NCI-H2107 treated with DMSO at 0.1 percent for 48 hours (cell line): ENCODE measurements at regions not wholly inside any gene's neighbourhood (a gene's known extent, or its start where the extent isn't known, plus 50 kb on each side); places are given as distances from the start of the nearest gene placed in this dataset.
"Not testable (repeated sequence)": the region's sequence is repeated elsewhere in the genome, so short reads cannot be mapped to it uniquely, and the experiment has no call there.

Experiments used
- DNase-seq: peaks from one replicate; lab custom pipeline; 2025; ENCODE audit not compliant: unreplicated experiment; lab: John Stamatoyannopoulos, UW

DNA sequence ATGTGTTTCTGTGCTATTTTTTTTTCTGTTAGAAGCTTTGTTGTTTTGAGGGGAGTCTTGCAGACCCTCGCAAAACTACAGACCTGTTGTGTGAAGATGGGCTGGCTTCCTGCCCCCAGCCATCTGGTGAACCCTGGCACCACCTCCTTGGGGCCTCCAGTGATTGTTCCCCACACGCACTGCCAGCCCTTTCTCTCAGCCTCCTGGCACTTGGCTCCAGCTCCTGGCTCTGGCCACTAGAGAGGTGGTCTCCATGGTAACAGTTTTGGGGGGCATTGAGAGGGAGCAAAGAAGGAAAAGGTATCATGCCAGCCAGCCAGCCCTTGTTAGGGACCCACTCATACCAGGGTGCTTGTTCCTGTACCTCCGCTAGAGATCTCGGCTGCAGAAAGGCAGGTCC is 176.4 kb upstream of the RPH3A start:
- DNase-seq: no peak

DNA sequence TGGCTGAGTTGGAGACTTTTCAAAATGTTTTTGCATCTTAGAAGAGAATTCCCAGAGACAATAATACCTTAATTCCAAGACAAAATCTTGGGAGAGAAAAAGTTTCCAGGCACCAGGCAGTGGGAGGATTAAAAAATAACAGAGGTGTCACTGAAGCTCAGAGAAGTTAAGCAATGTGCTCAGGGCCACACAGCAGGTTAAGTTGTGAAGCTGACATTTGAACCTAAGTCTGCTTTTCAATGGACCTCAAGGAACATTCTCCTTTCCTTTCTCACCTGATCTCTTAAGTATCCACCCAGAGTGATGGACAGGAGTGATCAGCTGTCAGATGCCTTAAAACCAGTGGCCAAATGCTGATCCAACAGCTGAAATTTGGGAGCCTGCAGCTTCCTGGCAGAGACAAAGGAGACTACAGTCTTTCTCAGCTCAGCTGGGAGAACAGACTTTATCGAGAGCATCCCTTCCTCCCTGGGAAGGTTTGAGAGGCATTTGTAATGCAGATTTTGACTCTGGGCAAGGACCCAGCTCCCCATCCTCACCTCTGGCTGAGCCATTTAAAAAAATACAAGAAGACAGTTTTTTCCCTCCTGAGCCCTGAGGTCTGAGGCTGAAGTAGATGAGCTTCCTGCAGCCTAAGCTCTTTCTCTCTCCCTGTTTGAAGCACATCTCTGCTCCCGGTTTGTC is 174.9 kb upstream of the RPH3A start:
- DNase-seq: no peak

DNA sequence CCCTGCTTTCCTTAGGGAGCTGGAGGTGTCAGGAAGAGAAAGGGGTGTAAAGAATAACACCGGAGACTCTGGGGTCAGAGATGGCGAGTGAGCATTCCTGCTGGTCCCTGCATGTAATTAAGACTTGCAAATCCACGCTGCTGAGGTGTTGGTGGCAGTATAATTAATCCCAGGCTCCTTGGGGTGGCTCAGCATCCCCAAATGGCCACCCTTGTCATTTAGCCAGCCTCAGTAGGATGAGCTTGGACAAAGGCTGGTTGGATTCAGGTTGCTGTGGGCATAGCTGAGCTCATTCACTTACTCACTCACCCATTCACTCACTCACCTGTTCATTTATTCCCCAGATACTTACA is 174.4 kb upstream of the RPH3A start:
- no peak for DNase-seq

DNA sequence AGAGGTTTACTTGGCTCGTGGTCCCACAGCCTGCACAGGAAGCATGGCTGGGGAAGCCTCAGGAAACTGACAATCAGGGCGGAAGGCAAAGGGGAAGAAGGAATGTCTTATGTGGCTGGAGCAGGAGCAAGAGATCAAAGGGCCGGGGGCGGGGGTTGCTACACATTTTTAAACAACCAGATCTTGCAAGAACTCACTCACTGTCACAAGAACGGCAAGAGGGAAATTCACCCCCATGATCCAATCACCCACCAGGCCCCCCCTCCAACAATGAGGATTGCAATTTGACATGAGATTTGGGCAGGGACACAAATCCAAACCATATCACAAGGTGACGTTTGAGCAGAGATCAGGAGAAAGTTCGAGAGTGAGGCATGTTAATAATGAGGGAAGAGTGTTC is 163.7 kb upstream of the RPH3A start:
- DNase-seq: no peak

DNA sequence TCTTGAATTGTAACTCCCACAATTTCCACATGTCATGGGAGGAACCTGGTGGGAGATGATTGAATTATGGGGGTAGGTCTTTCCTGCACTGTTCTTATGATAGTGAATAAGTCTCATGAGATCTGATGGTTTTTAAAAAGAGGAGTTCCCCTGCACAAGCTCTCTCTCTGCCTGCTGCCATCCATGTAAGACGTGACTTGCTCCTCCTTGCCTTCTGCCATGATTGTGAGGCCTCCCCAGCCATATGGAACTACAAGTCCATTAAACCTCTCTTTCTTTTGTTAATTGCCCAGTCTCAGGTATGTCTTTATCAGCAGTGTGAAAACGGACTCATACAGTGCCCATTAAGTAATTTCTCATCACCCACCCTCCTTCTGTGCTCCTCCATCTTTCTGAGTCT is 159.6 kb upstream of the RPH3A start:
- DNase-seq: not testable (repeated sequence)

DNA sequence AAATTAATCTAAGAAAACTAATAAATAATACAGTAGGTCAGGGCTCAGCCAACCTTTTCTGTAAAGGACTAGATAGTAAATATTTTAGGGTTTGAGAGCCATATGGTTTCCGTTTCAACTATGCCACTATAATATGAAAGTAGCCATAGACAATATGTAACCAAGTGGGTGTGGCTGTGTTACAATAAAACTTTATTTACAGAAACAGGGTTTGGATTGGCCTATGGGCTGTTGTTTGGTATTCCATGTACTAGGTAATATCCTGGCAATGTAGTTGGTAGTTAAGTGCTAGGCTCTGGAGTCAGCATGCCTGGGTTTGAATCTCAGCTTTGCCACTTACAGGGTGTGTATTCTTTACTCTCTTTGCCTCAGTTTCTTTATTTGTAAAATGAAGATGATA is 156.5 kb upstream of the RPH3A start:
- DNase-seq: no peak

DNA sequence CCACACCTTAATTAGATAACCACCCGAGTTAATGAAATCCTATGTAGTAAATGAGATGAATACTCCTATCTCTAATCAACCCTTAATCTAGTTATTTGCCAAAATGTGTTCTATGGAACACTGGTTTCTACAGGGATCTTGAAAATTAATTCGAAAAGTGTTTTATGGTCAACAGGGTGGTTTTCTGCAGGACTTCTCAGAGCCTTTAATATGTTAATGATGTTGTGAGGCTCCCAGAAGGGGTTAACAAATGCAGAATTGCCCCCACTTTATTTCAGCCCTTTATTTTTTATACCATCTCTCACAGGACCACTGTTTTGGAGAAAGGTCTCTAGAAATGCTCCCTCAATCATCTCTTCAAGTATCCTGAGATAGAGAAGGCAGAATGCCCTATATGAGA is 153.1 kb upstream of the RPH3A start:
- DNase-seq: no peak

DNA sequence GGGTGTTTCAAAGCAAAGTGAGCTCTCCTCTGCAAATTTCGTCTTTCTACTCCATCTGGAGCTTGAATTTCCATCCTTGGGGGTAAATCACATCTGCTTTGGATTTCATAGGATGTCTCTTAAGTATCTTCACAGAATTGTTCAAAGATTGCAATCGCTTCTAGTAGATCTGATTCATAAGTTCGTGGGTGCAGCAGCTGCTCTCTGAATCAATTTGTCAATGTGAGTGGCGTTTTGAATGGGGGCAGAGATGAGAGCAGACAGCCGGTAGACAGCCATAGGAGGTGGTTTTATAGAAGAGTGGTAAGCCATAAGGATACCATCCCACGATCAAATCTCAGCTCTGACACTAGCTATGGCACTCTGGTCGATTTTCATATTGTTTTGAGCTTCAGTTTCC is 146.0 kb upstream of the RPH3A start:
- no peak for DNase-seq

DNA sequence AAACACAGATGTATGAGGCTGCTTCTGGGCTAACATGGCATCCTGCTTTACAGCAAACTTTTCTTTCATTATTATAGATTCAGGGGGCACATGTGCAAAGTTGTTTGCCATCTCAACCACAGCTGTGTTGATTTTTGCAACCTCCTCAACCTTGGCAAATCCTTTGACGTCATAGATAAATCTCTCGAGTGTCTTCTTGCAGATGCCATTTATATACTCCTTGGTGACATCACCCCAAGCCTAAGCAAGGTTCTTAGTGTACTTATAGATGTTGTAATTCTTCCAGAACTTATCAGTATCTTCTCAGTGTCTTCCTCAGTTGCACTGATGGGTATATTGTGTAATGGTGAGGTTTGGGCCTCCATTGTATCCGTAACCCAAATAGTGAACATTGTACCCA is 135.4 kb upstream of the RPH3A start:
- DNase-seq: no peak

DNA sequence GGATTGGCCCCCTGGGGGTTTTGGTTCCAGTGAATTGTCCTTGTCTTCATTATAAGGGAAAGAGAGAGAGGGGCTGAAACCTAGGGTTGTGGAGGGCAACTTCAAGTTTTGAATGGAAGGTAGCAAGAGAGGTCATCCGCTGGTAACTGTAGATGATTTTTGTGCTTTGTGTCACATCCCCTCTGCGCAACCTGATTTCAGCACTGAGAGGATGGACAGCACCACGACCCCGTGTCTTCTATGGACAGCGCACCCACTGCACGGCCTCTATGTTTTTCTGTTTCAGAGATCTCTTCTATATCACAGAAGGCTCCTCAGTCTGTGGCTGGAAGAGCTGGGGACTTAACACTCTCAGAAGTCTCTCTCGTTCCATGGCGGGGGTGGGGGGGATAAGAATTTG is 127.0 kb upstream of the RPH3A start:
- no peak for DNase-seq

DNA sequence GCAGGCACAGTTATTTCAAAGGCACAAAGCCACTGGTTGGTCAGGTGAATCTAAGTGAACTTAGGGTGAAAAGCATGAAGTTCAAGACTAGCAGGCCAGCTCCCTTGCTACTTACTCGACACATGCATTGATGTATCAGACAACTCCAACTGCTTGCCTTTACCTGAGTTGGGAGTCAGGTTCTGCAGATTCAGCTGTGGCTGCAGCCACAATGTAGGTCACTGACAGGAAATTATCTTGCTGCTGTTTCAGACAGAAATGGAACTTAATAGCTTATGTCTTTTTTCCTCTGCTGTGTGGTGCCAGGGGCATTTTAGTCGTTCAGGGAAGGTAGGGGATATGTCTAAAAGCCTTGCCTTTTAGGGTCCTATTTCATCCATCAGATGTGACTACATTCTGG is 125.6 kb upstream of the RPH3A start:
- DNase-seq: no peak

DNA sequence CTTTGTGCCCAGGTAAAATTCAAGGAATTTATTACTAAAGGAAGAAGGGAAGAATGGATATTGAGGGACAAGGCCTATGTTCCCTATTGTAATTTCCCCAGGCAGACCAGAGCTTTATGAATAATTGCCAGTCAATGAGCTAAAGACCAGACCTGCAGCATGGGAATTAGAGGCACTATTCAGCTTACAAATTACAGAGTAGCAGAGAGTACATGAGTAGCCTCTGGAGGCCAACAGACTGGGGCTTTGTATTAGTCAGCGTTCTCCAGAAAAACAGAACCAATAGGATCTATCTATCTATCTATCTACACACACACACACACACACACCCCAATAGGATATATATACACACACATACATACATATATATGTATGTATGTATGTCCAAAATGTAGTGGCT is 120.0 kb upstream of the RPH3A start:
- no peak for DNase-seq

DNA sequence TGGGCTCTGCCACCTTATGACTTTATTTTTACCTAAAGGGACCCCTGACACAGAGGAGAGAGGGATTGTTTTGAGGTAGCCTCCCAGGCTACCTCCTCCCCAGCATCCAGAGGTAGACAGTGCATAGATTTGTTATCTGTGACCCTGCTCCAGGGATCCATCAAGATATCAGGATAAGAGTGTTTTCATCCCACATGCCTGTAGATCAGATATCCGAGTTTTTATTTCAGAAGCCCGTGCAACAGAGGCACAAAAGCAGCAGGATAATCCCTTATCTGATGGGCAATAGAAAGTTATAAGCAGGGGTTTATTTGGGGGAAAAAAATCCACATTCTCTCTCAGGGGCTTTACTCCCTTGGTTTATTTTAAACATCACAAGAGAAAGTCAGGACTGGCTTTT is 117.0 kb upstream of the RPH3A start:
- DNase-seq: no peak

DNA sequence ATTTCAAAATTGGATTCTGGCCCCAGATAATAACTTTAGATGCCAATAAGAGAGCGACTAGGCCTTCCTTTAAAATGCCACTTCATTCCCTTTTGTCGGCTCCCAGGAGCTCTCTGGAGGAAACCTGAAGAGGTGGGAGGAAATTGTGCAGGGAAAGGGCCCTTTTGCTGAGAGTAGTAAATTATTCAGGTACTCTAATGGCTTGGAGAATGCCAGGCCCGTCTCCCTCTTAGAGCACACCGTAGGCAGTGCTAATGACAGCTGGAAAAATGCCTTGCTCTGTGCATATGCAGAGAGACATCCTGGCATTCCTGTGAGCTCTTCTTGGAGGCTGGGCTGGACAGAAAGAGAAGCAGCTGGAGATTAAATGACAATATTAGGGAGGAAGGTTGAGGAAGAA is 115.0 kb upstream of the RPH3A start:
- DNase-seq: no peak

DNA sequence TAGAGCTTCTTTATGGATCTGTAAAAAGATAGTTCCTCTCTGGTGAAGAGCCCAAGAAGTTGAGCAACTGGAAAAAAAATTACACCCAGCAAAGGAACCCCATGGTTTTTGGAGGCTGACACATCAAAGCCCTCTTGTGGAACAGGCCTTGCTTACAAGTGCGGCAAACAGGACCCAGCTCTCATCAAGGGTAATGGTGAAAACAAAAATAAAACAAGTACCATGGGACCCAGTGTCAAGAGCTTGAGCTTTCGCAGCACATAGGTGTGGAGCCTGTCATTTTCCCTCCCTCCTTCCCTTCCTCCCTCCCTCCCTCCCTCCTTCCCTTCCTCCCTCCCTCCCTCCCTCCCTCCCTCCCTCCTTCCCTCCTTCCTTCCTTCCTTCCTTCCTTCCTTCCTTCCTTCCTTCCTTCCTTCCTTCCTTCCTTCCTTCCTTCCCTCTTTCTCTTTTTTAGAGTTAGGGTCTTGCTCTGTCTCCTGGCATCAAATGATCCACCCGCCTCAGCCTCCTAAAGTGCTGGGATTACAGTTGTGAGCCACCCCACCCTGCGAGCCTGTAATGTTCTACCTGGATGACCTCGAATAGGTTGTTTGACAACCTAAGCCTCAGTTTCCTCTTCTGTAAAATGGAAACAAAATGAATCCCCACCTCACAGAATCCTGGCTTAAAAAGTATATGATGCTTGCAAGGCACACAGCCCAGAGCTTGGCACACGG is 114.3 kb upstream of the RPH3A start:
- DNase-seq: no peak

DNA sequence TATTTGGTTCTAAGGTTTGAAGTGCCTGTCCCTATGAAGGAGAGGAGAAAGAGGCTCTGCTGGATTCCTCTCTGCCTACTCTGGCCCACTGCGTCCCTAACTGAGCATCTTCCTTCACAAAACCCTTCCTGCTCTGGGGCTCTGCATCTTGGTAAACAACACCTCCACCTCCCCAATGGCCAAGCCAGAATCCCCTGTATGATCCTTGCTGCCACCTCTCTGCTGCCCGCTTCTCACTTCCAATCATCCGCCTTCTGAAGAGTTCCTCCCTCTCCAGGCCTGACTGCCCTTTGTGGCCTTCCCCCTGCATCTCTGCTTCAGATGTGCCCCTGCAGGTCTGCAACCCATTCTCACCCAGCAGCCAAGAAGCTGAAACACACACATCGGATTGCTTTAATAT is 110.6 kb upstream of the RPH3A start:
- DNase-seq: no peak

DNA sequence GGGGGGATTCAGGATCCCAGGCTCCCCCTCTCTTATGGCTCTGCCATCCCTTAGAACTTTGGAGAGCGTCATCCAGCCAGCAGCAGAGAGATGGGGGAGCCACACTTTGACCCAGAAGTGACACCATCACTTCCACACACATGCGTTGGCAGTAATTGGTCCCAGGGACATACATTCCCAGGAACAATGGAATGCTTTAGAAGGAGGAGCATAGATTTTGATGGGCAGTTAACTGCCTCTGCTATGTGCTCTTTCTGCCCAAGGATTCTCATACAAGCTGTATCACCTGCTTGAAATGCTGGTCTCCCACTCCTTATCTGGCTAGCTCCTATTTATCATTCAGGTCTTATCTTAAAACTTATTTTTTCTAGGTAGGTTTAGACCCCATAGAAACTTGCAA is 109.0 kb upstream of the RPH3A start:
- DNase-seq: no peak

DNA sequence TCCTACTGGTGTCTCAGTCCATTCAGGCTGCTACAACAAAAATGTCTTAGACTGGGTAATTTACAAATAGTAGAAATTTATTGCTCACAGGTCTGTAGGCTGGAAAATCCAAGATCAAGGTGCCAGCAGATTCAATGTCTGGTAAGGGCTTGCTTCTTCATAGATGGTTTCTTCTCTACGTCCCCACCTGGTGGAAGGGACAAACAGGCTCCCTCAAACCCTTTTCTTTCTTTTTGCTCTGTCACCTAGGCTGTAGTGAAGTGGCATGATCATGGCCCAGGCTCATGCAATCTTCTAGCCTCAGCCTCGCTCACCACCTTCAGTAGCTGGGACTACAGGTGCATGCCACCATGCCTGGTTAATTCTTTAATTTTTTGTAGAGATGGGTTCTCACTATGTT is 106.8 kb upstream of the RPH3A start:
- DNase-seq: no peak

DNA sequence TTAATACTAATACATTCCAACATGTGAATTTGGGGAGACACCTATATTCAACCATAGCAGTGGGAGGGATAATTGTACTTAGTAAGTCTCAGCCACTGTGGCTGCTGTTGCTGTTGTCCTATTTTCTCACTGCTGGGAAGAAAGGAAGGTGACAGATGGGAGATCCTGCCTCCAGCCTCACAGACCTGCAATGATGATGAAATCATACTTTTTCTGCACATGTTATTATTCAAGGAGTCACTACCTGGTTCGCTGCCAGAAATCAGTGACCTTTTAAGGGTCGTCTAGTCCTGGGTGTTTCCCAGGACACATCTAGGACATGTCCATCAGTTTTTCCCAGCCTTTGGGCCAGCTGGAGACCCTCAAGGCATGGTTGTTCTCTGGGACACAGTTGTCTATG is 106.2 kb upstream of the RPH3A start:
- no peak for DNase-seq

DNA sequence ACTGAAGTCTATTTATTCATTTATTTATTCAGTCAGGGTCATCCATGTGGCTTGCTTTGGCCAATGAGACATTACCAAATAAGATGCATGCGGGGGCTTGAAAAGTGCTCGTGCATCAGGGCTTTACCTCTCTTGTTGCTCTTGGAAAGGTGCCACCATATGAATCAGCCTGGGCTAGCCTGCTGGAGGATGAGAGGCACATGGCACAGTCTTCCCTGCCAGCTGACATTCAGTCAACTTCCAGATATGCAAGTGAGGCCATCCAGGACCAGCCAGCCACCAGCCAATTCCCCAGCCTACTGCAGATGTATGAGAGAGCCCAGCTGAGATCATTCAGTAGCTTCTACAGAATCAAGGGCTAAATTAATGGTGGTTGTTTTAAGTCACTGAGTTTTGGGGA is 105.2 kb upstream of the RPH3A start:
- DNase-seq: no peak

DNA sequence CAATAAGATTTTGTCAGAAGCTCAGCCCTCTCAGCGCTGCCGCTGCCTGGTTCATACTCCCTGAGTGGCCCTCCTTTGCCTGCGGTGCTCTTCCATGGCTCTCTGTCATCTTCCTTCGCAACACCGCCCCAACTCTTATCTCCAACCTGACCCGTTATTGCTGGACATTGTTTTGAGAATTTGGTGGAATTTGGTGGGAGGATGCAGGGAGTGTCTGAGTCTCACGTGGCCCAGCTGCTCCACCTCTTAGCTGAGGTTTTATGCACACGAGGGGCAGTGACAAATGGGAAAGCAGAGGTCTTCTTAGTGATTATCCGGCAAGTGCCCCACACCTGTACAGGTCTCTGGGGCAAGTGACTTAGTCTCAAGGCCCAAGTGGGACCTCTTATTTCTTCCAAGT is 97.5 kb upstream of the RPH3A start:
- DNase-seq: no peak

DNA sequence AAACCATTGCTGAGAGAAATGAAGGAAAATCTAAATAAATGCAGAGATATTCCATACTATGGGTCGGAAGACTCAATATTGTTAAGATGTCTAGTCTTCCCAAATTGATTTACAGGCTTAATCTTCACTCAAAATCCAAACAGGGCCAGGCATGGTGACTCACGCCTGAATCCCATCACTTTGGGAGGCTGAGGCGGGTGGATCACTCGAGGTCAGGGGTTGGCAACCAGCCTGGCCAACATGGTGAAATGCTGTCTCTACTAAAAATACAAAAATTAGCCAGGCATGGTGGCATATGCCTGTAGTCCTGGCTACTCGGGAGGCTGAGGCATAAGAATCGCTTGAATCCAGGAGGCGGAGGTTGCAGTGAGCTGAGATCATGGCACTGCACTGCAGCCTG is 94.1 kb upstream of the RPH3A start:
- DNase-seq: not testable (repeated sequence)

DNA sequence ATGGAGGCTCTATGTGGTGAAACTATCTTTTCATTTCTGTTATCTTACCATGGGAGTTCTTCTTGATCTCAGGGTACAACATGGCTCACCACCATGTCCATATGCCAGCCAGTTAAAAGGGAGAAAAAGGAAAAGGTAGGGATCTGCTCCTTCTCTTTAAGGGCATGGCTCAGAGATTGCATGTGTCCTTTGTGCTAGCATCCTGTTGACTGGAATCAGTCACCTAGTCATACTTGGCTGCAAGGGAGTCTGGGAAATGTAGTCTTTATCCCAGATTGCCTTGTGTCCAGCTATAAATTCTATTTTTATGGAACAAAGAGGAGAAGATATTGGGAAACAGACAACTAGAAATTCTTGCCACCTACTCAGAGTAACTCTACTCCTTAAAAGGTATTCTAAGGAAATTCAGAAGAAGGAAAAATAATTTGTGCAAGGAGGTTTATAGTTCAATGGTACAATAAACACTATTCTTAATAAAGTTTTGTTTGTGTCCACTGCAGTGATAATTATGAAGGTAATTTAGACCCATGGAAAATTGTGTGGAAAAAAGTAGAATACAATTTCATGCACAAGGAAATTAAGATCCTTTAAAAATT is 86.4 kb upstream of the RPH3A start:
- no peak for DNase-seq
